ENCODE measurements at regions not wholly inside any gene's neighbourhood (a gene's known extent, or its start where the extent isn't known, plus 50 kb on each side); places are given as distances from the start of the nearest gene placed in this dataset.

DNA sequence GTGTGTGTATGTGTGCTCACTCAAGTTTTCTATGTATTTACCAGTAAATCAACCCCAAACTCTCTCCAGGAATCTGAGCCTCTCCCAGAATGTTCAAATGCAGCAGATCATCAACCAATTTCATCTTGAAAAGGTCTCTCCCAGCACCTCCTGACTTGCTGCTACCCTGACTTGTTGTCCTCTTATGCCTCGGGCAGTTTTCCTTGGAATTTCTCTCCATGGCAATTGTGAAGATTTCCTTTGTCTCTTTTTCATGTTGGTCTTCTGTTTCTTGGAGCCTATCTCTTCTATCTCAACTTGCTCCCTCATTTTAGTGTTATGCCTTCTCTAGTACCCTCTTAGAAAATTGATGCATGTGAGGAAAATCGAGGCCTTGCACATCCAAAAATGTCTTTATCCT, 303.6 kb upstream of the KIF2A start:
- ATAC-seq (no peak), DNase-seq (no peak)
- H3K27ac Mint-ChIP-seq, result no peak overlapping the region
- CTCF ChIA-PET, result no interaction called here
- H3K9me3 Mint-ChIP-seq (ENCODE audit: low read depth), result no peaks in the 10 kb centered on the region
- H3K4me3 Mint-ChIP-seq, result no peak overlapping the region
- H3K27me3 Mint-ChIP-seq, result no peaks in the 10 kb centered on the region
- no peaks in the 10 kb centered on the region for H3K4me1 Mint-ChIP-seq
- H3K36me3 Mint-ChIP-seq, result no peaks in the 10 kb centered on the region

- H3K4me1 Mint-ChIP-seq, result no peaks in the 10 kb centered on the region
- no peaks in the 10 kb centered on the region for H3K9me3 Mint-ChIP-seq (ENCODE audit: low read depth)
- H3K4me3 Mint-ChIP-seq, result no peak overlapping the region
- no peaks in the 10 kb centered on the region for H3K36me3 Mint-ChIP-seq
- ATAC-seq (no peak), DNase-seq (no peak)
- no peak overlapping the region for H3K27ac Mint-ChIP-seq
- H3K27me3 Mint-ChIP-seq, result no peaks in the 10 kb centered on the region
- CTCF ChIA-PET, result no interaction called here
Observed at GRCh38 chr5:62005551-62005950, 300.5 kb upstream of the KIF2A start.

DNA sequence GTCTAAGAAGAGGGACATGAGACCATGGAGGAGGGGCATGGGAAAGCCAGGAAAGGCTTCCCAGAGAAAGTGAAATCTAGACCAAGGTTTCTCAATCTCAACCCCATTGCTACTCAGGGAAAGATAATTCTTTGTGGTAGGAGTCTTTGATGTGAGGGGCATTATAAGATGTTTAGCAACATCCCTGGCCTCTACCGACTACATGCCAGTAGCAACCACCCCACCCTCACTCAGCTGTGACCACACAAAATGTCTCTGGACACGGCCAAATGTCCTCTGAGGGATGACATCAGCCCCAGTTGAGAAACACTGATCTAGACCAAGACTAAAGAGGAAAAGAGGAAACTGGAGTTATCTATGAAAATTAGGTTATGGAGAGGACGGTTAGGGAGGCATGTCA, 298.5 kb upstream of the KIF2A start:
- H3K36me3 Mint-ChIP-seq, result no peaks in the 10 kb centered on the region
- H3K4me1 Mint-ChIP-seq, result no peaks in the 10 kb centered on the region
- no peak overlapping the region for H3K4me3 Mint-ChIP-seq
- no peak overlapping the region for H3K27ac Mint-ChIP-seq
- no peaks in the 10 kb centered on the region for H3K27me3 Mint-ChIP-seq
- DNase-seq (no peak), ATAC-seq (no peak)
- H3K9me3 Mint-ChIP-seq (ENCODE audit: low read depth), result no peaks in the 10 kb centered on the region
- CTCF ChIA-PET, result no interaction called here

GRCh38 chr5:62011089-62011664, 294.8 kb upstream of the KIF2A start:
- H3K36me3 Mint-ChIP-seq, result no peaks in the 10 kb centered on the region
- DNase-seq (no peak), ATAC-seq (no peak)
- H3K4me1 Mint-ChIP-seq, result no peaks in the 10 kb centered on the region
- H3K4me3 Mint-ChIP-seq, result no peak overlapping the region
- no peak overlapping the region for H3K27ac Mint-ChIP-seq
- H3K9me3 Mint-ChIP-seq (ENCODE audit: low read depth), result no peaks in the 10 kb centered on the region
- no peaks in the 10 kb centered on the region for H3K27me3 Mint-ChIP-seq
- CTCF ChIA-PET, result no interaction called here

DNA sequence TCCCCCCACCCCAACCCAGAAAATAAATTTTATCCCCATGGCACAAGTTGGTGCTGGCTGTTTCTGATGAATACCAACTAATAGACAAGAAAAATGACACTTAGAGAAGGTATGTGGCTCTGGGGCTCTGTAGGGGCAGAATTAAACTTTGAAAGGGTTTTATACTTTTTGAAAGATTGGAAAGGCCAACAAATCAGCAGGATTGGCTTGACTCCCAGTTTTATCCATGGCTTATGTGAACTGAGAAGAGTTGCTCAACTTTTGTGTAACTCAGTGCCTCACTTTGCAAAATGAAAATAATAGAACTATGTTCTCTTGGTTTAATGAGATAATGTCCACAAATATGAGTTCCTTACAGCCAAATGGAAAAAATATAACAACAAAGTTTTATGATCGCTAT, 288.9 kb upstream of the KIF2A start:
- DNase-seq (no peak), ATAC-seq (no peak)
- Mint-ChIP-seq H3K27me3 (no peaks in the 10 kb centered on the region), H3K27ac (no peak overlapping the region), H3K4me3 (no peak overlapping the region), H3K9me3 (ENCODE audit: low read depth) (no peaks in the 10 kb centered on the region), H3K4me1 (no peaks in the 10 kb centered on the region), H3K36me3 (no peaks in the 10 kb centered on the region)
- CTCF ChIA-PET, result no interaction called here

- DNase-seq (no peak), ATAC-seq (no peak)
- Mint-ChIP-seq H3K36me3 (no peaks in the 10 kb centered on the region), H3K27ac (no peak overlapping the region), H3K4me1 (no peaks in the 10 kb centered on the region), H3K4me3 (no peak overlapping the region), H3K9me3 (ENCODE audit: low read depth) (peaks cover 4% of the 10 kb centered on the region), H3K27me3 (no peaks in the 10 kb centered on the region)
- CTCF ChIA-PET, result no interaction called here
Observed at GRCh38 chr5:62029303-62029702, 276.7 kb upstream of the KIF2A start.

DNA sequence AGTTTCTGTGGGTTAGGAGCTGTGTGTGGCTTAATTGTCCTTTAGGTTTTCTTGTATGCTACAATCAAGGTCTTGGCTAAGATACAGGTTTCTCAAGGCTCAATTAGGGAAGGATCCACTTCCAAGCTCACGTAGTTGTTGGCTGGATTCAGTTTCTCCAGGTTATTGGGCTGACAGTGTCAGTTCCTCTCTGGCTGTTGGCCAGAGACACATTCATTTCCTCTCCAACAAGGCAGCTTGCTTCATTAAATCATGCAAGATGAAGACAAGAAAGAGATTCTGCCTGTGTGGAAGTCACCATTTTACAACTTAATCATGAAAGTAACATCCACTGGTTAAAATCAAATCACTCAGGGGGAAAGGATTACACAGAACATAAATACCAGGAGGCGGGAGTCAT, 275.7 kb upstream of the KIF2A start:
- no peak for ATAC-seq
- Mint-ChIP-seq H3K4me1 (no peaks in the 10 kb centered on the region), H3K27ac (no peak overlapping the region), H3K36me3 (no peaks in the 10 kb centered on the region), H3K4me3 (no peak overlapping the region), H3K27me3 (no peaks in the 10 kb centered on the region), H3K9me3 (ENCODE audit: low read depth) (peaks cover 4% of the 10 kb centered on the region)
- no peak for DNase-seq
- CTCF ChIA-PET, result no interaction called here

DNA sequence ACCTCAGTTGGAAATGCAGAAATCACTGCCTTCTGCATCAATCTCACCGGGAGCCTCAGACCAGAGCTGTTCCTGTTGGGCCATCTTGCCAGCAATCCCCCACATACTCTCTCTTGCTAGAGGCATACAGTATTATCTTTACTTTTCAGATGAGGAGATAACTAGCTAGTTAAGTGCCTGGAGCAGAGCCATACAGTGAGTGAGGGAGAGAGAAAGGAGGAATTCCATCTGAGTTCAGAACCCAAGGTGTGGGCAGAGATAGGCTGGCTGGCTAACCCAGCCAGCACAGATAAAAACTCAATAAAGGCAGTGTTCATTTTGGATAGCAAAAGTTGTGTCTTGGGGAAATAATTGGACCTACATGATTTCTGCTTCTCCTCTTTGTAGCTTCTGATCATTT, 268.0 kb upstream of the KIF2A start:
- no peak overlapping the region for H3K27ac Mint-ChIP-seq
- no peaks in the 10 kb centered on the region for H3K36me3 Mint-ChIP-seq
- no peaks in the 10 kb centered on the region for H3K4me1 Mint-ChIP-seq
- H3K9me3 Mint-ChIP-seq (ENCODE audit: low read depth), result no peaks in the 10 kb centered on the region
- H3K4me3 Mint-ChIP-seq, result no peak overlapping the region
- CTCF ChIA-PET, result no interaction called here
- DNase-seq (no peak), ATAC-seq (no peak)
- no peaks in the 10 kb centered on the region for H3K27me3 Mint-ChIP-seq

DNA sequence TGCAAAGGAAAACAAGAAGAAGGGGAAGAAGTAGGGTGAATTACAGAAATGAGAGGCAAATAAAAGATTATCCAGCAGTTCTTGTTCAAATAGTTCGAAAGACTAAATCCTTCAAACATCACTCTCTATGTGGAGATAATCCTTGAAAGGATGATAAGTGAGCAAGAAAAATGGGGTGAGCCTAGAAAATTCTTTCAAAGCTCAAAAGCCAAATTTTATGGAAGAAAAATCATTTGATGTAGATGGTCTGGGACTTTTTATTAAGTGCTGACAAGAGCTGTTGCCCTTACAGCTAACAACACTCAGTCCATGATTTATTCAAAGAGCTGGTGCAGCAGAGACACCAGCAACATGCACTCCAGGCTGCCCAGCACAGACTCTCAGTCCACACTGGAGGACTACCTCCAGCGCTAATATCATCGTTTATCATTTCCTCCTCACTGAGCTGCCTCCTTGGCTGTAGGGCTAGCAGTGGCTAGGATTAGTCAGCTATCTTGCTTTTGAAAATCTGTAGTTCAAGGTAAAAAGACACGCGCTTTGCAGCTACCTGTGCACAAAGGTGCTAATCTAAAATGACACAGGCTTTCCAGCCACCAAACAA, 264.8 kb upstream of the KIF2A start:
- CTCF ChIA-PET, result no interaction called here
- no peak for ATAC-seq
- Mint-ChIP-seq H3K9me3 (ENCODE audit: low read depth) (no peaks in the 10 kb centered on the region), H3K4me3 (no peak overlapping the region), H3K27ac (no peak overlapping the region), H3K36me3 (no peaks in the 10 kb centered on the region), H3K27me3 (no peaks in the 10 kb centered on the region), H3K4me1 (no peaks in the 10 kb centered on the region)
- no peak for DNase-seq

GRCh38 chr5:62042007-62042406, 264.0 kb upstream of the KIF2A start:
- DNase-seq (no peak), ATAC-seq (no peak)
- Mint-ChIP-seq H3K27ac (no peak overlapping the region), H3K36me3 (no peaks in the 10 kb centered on the region), H3K27me3 (no peaks in the 10 kb centered on the region), H3K9me3 (ENCODE audit: low read depth) (no peaks in the 10 kb centered on the region), H3K4me1 (no peaks in the 10 kb centered on the region), H3K4me3 (no peak overlapping the region)
- CTCF ChIA-PET, result no interaction called here

- H3K4me3 Mint-ChIP-seq, result no peak overlapping the region
- no peak for DNase-seq
- no peaks in the 10 kb centered on the region for H3K36me3 Mint-ChIP-seq
- no peak for ATAC-seq
- CTCF ChIA-PET, result no interaction called here
- no peaks in the 10 kb centered on the region for H3K27me3 Mint-ChIP-seq
- no peak overlapping the region for H3K27ac Mint-ChIP-seq
- H3K4me1 Mint-ChIP-seq, result no peaks in the 10 kb centered on the region
- no peaks in the 10 kb centered on the region for H3K9me3 Mint-ChIP-seq (ENCODE audit: low read depth)
Observed at GRCh38 chr5:62043289-62044280, 262.4 kb upstream of the KIF2A start.

DNA sequence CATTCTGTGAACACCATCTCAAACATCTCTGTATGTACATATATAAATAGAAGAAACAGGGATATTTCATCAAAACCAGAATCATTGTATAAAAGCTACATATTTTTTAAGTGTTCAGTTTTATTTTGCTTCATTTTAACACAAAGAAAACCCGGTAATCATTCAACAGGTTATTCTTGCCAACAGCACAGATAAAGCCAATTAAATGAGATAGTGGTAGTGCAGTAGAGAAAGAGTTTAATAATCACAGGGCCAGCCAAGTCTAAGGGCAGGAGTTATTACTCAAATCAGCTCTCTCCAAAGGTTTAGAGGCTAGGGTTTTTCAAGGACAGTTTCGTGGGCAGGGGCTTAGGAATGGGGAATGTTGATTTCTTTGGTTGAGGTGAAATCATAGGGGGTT, 261.0 kb upstream of the KIF2A start:
- no peaks in the 10 kb centered on the region for H3K36me3 Mint-ChIP-seq
- CTCF ChIA-PET, result no interaction called here
- no peak overlapping the region for H3K4me3 Mint-ChIP-seq
- H3K27ac Mint-ChIP-seq, result no peak overlapping the region
- no peaks in the 10 kb centered on the region for H3K4me1 Mint-ChIP-seq
- H3K27me3 Mint-ChIP-seq, result no peaks in the 10 kb centered on the region
- no peaks in the 10 kb centered on the region for H3K9me3 Mint-ChIP-seq (ENCODE audit: low read depth)
- DNase-seq (no peak), ATAC-seq (no peak)

DNA sequence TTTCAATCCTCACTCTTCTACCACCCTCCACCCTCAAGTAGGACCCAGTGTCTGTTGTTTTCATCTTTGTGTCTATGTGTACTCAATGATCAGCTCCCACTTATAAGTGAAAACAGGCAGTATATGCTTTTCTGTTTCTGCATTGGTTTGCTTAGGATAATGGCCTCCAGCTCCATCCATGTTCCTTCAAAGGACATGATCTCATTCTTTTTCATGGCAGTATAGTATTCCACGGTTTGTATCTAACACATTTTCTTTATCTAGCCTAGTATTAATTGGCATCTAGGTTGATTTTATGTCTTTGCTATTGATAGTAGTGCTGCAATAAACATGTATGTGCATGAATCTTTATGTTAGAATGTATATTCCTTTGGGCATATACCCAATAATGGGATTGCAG, 259.8 kb upstream of the KIF2A start:
- H3K36me3 Mint-ChIP-seq, result no peaks in the 10 kb centered on the region
- H3K9me3 Mint-ChIP-seq (ENCODE audit: low read depth), result no peaks in the 10 kb centered on the region
- DNase-seq, result no peak
- H3K27ac Mint-ChIP-seq, result no peak overlapping the region
- H3K4me3 Mint-ChIP-seq, result no peak overlapping the region
- H3K4me1 Mint-ChIP-seq, result no peaks in the 10 kb centered on the region
- CTCF ChIA-PET, result no interaction called here
- ATAC-seq, result no peak
- H3K27me3 Mint-ChIP-seq, result no peaks in the 10 kb centered on the region

DNA sequence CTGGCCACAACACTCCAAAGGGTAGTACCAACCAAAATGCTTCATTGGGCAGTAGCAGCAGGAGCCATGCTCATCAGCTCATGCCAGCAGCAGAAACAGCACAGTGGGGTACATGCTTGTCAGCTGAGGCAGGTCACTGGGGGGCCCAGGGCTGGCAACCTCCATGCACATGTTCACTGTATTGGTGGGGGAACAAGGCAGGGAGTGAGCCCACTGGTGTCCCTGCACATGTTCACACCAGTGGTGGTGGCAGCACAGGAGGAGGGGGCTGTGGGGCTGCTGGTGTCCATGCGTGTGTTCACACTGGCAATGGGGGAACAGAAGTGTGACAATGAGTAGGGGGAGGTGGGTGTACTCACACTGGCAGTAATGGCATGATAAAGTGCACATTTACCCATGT, 254.3 kb upstream of the KIF2A start:
- Mint-ChIP-seq H3K4me3 (no peak overlapping the region), H3K9me3 (ENCODE audit: low read depth) (no peaks in the 10 kb centered on the region), H3K4me1 (no peaks in the 10 kb centered on the region), H3K36me3 (no peaks in the 10 kb centered on the region), H3K27me3 (no peaks in the 10 kb centered on the region), H3K27ac (no peak overlapping the region)
- CTCF ChIA-PET, result no interaction called here
- DNase-seq (no peak), ATAC-seq (no peak)

All from activated CD8-positive, alpha-beta memory T cell treated with anti-CD3 and anti-CD28 coated beads, Interleukin-2, amount 10 ng/mL, durations not matched to agents 7 days and 5 days (primary cell).